ENCODE measurements at regions not wholly inside any gene's neighbourhood (a gene's known extent, or its start where the extent isn't known, plus 50 kb on each side); places are given as distances from the start of the nearest gene placed in this dataset.

DNA sequence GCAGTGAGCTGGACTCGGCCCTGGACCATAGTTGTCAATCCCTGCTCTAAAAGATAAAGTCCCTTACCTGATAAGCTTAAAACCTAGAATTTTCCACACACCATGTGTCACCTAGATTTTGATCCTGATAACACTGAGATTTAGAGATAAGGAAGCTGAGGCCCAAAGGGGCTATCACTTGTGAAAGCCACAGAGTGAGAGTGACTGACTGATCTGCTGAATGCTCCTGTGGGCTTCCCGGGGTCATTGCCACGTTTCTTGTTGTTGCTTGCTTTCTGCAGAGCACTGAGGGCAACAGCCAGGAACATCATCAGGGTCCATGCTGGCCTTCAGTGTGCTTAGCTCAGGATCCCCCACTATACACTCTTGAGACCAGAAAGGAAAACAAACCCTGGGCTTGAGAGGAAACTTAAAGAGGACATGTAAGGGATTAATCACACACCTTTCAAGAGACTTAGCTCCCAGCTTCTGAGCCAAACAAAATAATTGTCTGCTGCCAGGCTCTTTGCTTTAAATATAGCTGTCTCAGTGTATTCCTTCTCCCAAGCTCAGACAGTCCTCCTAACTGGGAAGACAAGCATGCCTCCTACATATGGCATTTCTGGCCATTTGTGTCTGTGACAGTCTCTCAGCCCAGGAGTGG is 82.6 kb upstream of the ARHGAP5 start:
- TF ChIP-seq, protein P1, sequence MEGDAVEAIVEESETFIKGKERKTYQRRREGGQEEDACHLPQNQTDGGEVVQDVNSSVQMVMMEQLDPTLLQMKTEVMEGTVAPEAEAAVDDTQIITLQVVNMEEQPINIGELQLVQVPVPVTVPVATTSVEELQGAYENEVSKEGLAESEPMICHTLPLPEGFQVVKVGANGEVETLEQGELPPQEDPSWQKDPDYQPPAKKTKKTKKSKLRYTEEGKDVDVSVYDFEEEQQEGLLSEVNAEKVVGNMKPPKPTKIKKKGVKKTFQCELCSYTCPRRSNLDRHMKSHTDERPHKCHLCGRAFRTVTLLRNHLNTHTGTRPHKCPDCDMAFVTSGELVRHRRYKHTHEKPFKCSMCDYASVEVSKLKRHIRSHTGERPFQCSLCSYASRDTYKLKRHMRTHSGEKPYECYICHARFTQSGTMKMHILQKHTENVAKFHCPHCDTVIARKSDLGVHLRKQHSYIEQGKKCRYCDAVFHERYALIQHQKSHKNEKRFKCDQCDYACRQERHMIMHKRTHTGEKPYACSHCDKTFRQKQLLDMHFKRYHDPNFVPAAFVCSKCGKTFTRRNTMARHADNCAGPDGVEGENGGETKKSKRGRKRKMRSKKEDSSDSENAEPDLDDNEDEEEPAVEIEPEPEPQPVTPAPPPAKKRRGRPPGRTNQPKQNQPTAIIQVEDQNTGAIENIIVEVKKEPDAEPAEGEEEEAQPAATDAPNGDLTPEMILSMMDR (IDR thresholded peaks at IDR 0.05; ENCODE audit: insufficient read depth, low read length, poor library complexity, severe bottlenecking), result no peak
- H3K36me3 ChIP-seq (ENCODE audit: control insufficient read depth, insufficient read depth, low read length), result no peaks in the 10 kb centered on the region
- H3K27me3 ChIP-seq (ENCODE audit: control insufficient read depth, insufficient read depth, low read length), result no peaks in the 10 kb centered on the region
- DNase-seq (ENCODE audit: low read depth), result no peak
- H3K4me3 ChIP-seq (ENCODE audit: low read depth, low read length), result no peak overlapping the region

DNA sequence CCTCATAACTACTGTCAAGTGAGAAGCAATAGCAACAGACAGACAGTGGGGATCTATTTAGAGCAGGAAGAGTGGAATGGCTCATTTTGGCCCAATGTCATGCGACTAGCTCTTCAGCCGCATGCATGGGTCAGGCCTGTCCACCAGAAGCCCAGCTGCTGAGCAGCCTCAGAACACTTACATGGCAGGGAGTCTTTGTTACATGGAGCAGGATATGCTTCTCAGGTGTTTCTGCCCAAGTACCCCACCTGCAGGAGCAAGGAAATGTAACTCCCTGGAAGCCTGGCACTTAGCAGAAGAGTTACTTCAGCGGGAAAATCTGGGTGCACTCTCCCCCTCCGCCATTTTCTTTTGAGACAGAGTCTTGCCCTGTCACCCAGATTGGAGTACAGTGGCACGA is 73.5 kb upstream of the ARHGAP5 start:
- H3K4me3 ChIP-seq (ENCODE audit: low read depth, low read length), result no peak overlapping the region
- H3K36me3 ChIP-seq (ENCODE audit: control insufficient read depth, insufficient read depth, low read length), result no peaks in the 10 kb centered on the region
- DNase-seq (ENCODE audit: low read depth), result no peak
- no peaks in the 10 kb centered on the region for H3K27me3 ChIP-seq (ENCODE audit: control insufficient read depth, insufficient read depth, low read length)
- TF ChIP-seq, protein P1 (IDR thresholded peaks at IDR 0.05; ENCODE audit: insufficient read depth, low read length, poor library complexity, severe bottlenecking), result no peak

DNA sequence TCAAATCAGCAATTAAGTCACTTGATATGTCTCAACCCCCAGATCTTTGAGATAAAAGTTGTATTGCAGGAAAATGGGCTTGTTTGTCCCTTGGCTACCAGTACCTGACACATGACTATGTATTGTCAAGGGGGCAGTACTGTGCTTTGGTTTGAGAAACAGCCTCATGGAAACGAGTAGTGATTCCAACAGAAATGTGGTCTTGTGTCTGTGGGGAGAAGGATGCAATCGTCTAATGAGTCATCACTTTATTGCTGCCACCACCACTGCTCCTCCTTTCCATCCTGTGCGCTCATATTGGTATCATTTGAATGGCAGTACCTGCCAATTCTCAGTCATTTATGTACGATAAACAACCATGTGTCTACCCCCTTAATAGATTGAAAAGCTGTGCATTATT is 72.8 kb upstream of the ARHGAP5 start:
- H3K27me3 ChIP-seq (ENCODE audit: control insufficient read depth, insufficient read depth, low read length), result no peaks in the 10 kb centered on the region
- H3K4me3 ChIP-seq (ENCODE audit: low read depth, low read length), result no peak overlapping the region
- TF ChIP-seq, protein P1 (IDR thresholded peaks at IDR 0.05; ENCODE audit: insufficient read depth, low read length, poor library complexity, severe bottlenecking), result no peak
- peak; percentile 80 for DNase-seq (ENCODE audit: low read depth)
- H3K36me3 ChIP-seq (ENCODE audit: control insufficient read depth, insufficient read depth, low read length), result no peaks in the 10 kb centered on the region

DNA sequence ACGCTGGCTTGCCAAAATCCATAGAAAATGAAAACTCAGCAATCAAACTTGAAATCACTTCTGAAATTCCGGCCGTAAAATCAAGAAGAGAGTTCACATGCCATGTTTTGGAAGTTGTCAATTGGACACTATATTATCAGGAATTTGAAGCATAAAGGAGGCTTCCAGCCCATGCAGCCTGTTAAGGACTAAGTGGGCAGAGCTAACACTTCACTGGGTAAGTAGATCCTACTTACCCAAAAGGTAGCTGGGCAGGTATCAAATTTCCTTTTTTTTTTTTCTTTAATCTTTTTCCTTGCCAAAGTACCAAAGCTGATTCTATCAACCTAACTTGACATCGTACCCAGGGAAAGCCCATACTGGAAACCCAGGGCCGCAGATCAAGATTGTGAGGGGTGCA is 71.5 kb upstream of the ARHGAP5 start:
- no peak for DNase-seq (ENCODE audit: low read depth)
- no peaks in the 10 kb centered on the region for H3K27me3 ChIP-seq (ENCODE audit: control insufficient read depth, insufficient read depth, low read length)
- H3K4me3 ChIP-seq (ENCODE audit: low read depth, low read length), result no peak overlapping the region
- H3K36me3 ChIP-seq (ENCODE audit: control insufficient read depth, insufficient read depth, low read length), result no peaks in the 10 kb centered on the region
- TF ChIP-seq, protein P1 (IDR thresholded peaks at IDR 0.05; ENCODE audit: insufficient read depth, low read length, poor library complexity, severe bottlenecking), result no peak

DNA sequence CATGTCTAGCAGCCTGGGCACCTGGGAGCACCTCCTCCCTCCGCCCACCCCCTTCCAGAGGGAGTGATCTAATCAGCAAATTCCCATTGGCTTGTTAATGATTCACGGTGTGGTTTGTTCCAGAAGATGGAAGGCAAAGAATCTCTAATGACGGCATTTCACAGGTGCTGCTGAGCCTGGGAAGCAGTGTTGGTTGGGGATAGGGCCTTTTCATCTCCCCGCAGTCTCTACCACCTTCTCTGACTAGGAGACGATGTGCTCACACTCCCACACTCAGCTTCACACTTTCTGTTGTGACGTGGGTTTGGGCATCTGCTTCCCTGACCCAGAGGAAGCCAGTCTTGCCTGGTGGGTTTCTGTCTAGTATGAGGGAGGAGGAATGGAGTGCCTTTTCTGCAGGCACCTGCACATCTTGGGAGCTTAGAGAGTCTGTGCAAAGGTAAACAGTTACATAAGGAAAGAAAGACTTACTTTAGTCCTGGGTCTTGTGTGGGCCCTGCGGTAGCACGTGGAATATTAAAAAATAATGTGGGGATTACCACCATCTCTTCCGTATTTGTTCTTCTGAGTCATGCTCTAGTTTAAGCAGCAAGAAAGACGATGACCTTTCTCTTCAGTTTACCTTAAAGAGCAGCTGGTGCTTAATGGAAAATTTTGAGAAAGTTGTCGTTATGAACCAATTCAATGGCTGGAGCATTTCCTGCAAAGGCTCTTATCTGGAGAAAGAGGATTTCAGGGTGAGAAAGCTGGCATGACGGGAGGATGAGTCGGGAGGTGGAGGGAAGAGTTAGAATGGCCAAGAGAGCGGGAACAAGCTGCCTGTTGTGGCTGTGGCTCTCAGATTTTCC is 70.6 kb upstream of the ARHGAP5 start:
- Histone ChIP-seq H3K27me3 (ENCODE audit: control insufficient read depth, insufficient read depth, low read length) (no peaks in the 10 kb centered on the region), H3K36me3 (ENCODE audit: control insufficient read depth, insufficient read depth, low read length) (no peaks in the 10 kb centered on the region), H3K4me3 (ENCODE audit: low read depth, low read length) (no peak overlapping the region)
- peak; percentile 98 for DNase-seq (ENCODE audit: low read depth)
- TF ChIP-seq, protein P1 (IDR thresholded peaks at IDR 0.05; ENCODE audit: insufficient read depth, low read length, poor library complexity, severe bottlenecking), result no peak

Measured in kidney epithelial cell (primary cell).